AG09309 (cell line): ENCODE measurements at regions not wholly inside any gene's neighbourhood (a gene's known extent, or its start where the extent isn't known, plus 50 kb on each side); places are given as distances from the start of the nearest gene placed in this dataset.

Experiments used
- DNase-seq: peaks from one replicate; pipeline ENCODE4 v3.0.0-alpha.2; 2010; ENCODE audit warnings: low read depth
- H3K4me3 ChIP-seq: 2 replicates; pipeline ENCODE4 v1.5.1; 2011; ENCODE audit warnings: mild to moderate bottlenecking, low read depth, low read length, moderate library complexity; ENCODE audit not compliant: control insufficient read depth
- TF ChIP-seq, protein P1 (sequence below): IDR thresholded peaks from 2 replicates; pipeline ENCODE4 v1.5.1; 2011; ENCODE audit warnings: mild to moderate bottlenecking, low read depth, low read length, inconsistent platforms; ENCODE audit not compliant: insufficient read depth, control insufficient read depth; ENCODE audit errors: missing control alignments

DNA sequence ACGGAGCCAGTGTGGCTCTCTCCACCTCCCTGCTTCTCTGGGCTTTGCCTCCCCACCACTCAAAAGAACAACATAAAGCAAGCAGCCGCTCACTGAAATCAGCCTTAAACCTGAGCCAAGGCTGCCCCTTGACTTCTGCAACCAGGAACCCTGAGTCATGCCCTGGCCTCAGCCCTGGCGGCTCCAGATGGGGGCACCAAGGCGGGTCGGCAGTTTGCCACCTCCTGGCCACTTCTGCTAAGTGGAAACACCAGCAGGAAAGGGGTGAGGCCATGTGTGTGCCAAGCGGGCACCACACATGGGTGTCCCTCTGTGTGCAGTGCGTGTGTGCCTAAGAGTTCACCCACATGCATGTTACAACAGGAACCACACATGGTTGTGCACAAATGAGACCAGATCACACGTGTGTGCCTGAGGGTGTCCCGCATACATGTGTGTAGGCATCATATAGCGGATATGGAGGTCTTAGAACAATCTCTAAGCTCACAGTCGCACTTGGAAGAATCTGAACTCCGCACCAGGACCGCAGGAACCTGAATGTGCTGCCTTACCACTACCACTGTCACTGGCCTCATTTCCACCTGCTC is 221.2 kb downstream of the MN1 start:
- no peak overlapping the region for H3K4me3 ChIP-seq
- TF ChIP-seq, protein P1, sequence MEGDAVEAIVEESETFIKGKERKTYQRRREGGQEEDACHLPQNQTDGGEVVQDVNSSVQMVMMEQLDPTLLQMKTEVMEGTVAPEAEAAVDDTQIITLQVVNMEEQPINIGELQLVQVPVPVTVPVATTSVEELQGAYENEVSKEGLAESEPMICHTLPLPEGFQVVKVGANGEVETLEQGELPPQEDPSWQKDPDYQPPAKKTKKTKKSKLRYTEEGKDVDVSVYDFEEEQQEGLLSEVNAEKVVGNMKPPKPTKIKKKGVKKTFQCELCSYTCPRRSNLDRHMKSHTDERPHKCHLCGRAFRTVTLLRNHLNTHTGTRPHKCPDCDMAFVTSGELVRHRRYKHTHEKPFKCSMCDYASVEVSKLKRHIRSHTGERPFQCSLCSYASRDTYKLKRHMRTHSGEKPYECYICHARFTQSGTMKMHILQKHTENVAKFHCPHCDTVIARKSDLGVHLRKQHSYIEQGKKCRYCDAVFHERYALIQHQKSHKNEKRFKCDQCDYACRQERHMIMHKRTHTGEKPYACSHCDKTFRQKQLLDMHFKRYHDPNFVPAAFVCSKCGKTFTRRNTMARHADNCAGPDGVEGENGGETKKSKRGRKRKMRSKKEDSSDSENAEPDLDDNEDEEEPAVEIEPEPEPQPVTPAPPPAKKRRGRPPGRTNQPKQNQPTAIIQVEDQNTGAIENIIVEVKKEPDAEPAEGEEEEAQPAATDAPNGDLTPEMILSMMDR, result no peak
- DNase-seq, result no peak

DNA sequence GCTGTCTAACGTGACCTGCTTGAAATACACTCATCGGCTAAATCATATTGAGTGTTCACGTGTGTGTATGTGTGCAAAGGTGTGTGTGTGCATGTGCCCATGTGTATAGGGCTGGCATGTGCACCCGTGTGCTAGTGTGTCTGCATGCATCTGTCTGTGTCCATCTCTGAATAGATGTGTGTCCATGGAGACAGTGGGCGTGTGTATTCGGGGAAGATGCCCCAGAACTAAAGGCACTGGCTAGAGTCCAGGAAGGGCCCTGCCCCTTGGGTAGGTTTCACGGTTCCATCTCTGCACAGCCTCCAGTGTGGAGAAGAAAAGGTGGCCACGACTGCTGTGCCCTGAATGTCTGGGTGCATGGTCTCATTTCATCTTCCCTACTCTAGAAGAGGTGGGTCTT is 220.3 kb downstream of the MN1 start:
- H3K4me3 ChIP-seq, result no peak overlapping the region
- TF ChIP-seq, protein P1, result no peak
- DNase-seq, result no peak

DNA sequence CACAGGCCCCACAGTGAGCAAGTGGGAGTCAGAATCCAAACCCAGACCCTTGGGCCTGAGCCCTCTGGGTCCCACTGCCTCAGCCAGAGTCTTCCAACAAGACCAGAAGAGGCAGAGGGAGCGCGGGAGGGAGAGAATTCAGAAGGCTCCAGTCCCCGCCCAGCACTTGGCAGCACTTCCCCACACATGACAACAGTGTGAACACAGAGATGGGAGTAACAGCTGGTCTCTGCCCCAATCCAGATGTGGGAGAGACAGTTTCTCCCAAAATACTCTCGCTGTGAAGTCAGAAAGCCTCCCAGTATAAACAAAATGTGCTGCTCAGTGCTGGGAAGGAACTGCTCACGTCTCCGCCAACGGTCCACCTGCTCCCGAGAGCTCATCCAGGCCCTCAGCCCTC is 219.9 kb downstream of the MN1 start:
- TF ChIP-seq, protein P1, result no peak
- DNase-seq, result no peak
- H3K4me3 ChIP-seq, result no peak overlapping the region

DNA sequence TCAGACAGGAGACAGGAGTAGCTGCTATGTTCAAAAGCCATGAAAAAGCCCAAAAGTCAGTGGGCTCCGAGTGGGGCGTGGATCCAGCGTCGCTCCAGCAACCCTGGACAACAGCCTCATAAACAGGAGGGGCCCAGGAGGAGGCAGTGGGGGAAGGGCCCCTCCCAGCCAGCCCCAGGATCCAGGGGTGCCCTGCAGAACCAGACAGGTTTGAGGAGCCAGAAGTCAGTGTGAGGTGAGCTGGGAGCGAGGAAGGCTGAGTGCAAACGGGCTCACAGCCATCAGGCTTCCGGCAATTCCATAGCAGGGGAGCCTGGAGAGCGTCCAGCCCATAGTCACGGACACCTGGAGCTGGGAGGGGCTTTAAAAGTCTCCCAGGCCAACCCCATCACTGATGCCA is 217.7 kb downstream of the MN1 start:
- DNase-seq, result no peak
- no peak overlapping the region for H3K4me3 ChIP-seq
- TF ChIP-seq, protein P1, result no peak

DNA sequence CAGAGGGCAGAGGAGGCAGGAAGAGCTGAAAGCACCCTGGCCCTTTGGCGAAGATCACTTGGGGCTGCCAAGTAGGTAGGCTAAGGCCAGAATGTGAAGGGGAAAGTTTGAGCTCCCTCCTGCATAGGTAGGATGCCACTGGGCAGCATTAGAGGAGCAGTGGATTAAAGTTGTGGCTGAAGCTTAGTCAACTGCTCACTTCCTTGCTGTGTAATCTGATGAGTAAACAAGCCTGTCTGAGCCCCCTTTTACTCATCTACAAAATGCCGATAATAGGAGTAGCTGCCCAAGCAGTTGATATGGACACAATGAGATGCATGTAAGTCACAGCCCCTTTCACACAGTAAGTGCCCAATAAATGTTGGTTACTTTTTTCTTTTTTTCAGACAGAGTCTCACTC is 216.4 kb downstream of the MN1 start:
- H3K4me3 ChIP-seq, result no peak overlapping the region
- DNase-seq, result no peak
- TF ChIP-seq, protein P1, result no peak

DNA sequence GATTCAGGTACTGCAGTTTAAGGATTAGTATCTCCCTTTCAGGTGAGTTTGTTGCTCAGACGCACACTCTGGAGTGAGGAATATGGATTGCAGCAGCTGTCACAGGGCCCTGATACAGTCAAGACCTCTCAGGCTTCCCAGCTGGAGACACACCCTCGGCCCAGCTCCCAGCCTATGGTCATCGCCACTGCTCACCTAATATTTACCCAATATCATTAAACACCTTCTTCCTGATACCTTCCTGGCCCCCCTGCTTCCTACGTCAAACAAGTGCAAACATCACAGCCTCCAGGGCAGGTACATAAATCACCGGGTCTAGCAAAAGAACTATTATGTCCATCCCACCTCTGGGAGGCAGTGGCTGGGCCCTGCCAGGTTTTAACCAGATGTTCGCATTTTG is 213.3 kb downstream of the MN1 start:
- no peak overlapping the region for H3K4me3 ChIP-seq
- no peak for DNase-seq
- TF ChIP-seq, protein P1, result no peak

DNA sequence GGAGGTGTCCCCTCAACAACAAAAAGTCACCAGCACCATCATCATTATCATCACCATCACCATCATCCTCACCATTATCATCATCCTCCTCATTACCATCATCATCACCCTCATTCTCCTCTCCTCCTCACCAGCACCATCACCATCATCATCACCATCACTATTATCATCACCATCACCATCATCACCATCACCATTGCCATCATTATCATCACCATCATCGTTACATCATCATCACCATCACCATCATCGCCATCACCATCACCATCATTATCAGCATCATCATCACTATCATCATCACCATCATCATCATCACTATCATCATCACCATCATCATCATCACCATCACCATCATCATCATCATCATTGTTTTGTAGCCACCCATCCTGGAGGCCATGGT is 212.6 kb downstream of the MN1 start:
- no peak for DNase-seq
- H3K4me3 ChIP-seq, result no peak overlapping the region
- TF ChIP-seq, protein P1, result no peak
